Ishikawa (cell line): ENCODE measurements at regions not wholly inside any gene's neighbourhood (a gene's known extent, or its start where the extent isn't known, plus 50 kb on each side); places are given as distances from the start of the nearest gene placed in this dataset.

ENCODE experiments used
- CEBPB ChIP-seq: IDR thresholded peaks from 2 replicates; pipeline ENCODE4 v1.6.1; 2012
- EGR1 ChIP-seq: IDR thresholded peaks from 2 replicates; pipeline ENCODE4 v1.6.1; 2012
- MAX ChIP-seq: IDR thresholded peaks from 2 replicates; pipeline ENCODE4 v1.6.1; 2012
- REST ChIP-seq: IDR thresholded peaks from 2 replicates; pipeline ENCODE4 v1.6.1; 2012; ENCODE audit warnings: low read depth, mild to moderate bottlenecking
- TEAD4 ChIP-seq: IDR thresholded peaks from 2 replicates; pipeline ENCODE4 v1.6.1; 2012

- no peak for TF ChIP-seq MAX
- TF ChIP-seq EGR1: no peak
- no peak for TF ChIP-seq CEBPB
- no peak for TF ChIP-seq TEAD4
- TF ChIP-seq REST: no peak
These were observed 585.0 kb downstream of the NR4A2 start for GRCh38 chr2:155747531-155747930.
